ENCODE measurements at regions not wholly inside any gene's neighbourhood (a gene's known extent, or its start where the extent isn't known, plus 50 kb on each side); places are given as distances from the start of the nearest gene placed in this dataset.

DNA sequence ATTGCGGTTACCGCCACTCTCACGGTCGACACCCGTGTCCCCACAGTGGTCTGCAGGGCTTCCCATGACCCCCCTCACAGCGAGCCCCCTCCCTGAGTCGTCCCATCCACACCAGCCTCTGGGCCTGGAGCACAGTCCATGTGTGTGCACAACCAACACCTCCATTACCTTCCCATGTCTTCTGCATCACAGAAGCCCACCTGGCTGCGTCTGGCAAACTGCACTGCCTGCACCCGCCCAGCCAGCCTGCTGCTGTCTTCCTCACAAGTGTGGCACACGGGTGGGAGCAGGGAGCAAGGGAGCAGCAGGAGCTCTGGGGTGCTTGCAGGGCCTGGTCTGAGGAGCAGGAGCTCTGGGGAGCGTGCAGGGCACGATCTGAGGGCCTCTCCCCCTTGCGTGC lies 415.3 kb upstream of the IRX4 start:
- DNase-seq (ENCODE audit: low read depth) = no peak

DNA sequence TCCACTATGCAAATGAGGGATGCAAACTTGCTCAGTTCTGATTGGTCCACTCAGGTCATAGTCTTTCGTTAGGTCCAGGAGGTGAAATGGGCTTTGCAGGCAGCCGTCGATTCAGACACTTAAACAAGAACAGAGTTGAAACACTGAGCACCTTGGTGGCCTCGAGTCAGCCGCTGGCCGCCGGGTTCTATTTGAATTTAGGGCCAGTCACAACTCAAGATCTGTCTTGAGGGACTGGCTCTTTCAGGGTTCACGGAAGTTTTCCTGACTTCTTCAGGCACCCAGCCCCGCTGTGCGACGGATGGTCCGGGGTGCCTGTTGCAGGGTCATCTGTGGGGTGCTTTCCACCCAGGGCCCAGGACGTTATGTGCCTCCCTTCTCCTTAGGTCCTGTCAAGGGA lies 412.8 kb upstream of the IRX4 start:
- no peak for DNase-seq (ENCODE audit: low read depth)

- DNase-seq (ENCODE audit: low read depth) = no peak
Observed at GRCh38 chr5:2293906-2294305, 411.2 kb upstream of the IRX4 start.

- DNase-seq (ENCODE audit: low read depth) = no peak
Observed at GRCh38 chr5:2291146-2291840, 408.6 kb upstream of the IRX4 start.

- DNase-seq (ENCODE audit: low read depth) = no peak
Observed at GRCh38 chr5:2289380-2289779, 406.7 kb upstream of the IRX4 start.

- no peak for DNase-seq (ENCODE audit: low read depth)
Observed at GRCh38 chr5:2288968-2289367, 406.2 kb upstream of the IRX4 start.

DNA sequence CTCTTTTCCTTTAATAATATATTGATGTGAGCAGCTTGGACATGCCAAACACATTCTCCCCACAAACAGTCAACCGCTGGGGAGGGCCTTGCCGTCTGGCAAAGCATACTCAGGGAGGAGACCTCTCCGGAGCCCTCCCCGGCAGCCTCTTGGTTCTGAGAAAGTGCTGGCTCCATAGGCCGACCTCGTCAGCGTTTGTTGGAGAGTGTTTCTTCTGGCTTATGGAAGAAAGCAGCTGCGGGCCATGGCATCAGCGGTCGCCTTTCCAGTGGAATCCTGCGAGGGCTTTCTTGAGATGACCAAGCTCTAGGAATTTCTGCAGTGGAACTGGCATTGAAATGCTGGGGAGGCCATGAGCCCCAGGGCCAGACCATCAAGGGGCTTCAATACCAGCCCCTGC lies 405.7 kb upstream of the IRX4 start:
- DNase-seq (ENCODE audit: low read depth) = no peak

GRCh38 chr5:2286250-2286649 lies 403.5 kb upstream of the IRX4 start:
- no peak for DNase-seq (ENCODE audit: low read depth)

- no peak for DNase-seq (ENCODE audit: low read depth)
Observed at GRCh38 chr5:2284678-2285077, 402.0 kb upstream of the IRX4 start.

DNA sequence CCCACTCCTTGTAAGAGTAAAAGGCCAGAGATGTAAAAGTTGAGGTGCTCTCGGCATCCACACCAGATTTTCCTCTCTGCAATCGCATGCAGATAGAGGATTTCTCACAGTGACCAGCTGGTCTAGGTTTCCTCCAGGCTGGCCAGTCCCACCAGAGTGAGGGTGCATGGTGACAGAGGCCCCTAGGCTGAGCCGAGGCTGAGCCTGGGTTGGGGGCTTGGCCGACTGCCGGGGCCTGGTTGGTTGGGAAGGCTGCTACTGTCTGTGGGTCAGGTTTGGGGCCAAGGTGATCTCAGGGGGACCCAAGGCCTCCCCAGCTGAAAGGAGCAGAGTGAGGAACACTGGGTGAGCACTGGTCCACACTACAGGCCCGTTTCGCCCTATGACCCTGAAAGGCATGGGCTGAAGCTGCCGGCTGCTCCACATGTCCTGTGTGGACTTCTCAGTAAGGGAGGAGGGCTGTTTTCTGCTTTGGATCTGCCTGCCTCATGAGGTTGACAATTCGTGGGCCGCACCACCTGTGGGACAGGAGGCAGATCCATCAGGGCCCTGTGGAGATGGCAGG lies 400.8 kb upstream of the IRX4 start:
- no peak for DNase-seq (ENCODE audit: low read depth)

- no peak for DNase-seq (ENCODE audit: low read depth)
Observed at GRCh38 chr5:2282893-2283292, 400.2 kb upstream of the IRX4 start.

DNA sequence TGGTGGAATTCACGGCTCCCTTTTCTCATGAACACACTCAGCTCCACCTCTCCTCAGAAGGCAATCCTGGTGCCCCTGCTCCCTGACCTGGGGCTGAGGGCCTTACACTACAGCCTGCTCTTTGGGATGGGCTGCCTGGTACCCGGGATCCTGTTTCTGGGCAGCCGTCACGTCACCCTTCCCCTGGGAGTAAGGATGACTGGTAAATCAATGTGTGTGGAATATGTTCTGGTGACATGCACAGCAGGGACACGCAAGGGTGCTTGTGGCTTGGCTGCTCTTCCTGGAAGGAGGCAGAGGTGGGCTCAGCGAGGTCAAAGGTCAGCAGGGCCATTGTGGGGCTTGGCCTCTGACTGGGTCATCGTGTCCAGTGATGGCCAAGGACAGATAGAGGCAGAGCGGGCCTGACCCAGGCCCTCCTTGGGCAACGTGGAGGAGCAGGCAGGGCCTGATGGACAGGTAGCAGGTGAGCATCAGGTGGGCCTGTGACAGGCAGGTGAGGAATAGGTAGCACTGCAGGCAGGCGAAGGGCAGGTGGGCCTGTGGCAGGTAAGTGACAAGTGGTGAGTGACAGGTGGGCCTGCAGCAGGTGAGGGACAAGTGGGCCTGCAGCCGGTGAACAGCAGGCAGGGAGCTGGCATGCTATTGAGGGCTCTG lies 399.4 kb upstream of the IRX4 start:
- no peak for DNase-seq (ENCODE audit: low read depth)

DNA sequence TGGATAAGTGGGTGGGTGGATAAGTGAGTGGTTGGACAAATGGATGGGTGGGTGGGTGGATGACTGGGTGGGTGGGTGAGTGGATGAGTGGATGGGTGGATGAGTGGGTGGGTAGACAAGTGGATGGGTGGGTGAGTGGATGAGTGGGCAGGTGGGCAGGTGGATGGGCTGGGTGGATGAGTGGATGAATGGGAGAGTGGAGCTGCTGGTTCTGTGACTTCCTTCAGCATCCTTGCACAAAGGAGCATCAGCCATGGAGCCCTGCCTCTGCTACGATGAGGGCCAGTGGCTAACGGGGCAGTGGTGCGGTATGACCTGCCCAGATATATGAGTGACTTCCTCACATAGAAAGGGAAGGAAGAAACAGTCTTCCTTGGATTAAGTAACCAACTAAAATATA lies 398.7 kb upstream of the IRX4 start:
- DNase-seq (ENCODE audit: low read depth) = no peak

- DNase-seq (ENCODE audit: low read depth) = no peak
Observed at GRCh38 chr5:2280318-2280717, 397.6 kb upstream of the IRX4 start.

DNA sequence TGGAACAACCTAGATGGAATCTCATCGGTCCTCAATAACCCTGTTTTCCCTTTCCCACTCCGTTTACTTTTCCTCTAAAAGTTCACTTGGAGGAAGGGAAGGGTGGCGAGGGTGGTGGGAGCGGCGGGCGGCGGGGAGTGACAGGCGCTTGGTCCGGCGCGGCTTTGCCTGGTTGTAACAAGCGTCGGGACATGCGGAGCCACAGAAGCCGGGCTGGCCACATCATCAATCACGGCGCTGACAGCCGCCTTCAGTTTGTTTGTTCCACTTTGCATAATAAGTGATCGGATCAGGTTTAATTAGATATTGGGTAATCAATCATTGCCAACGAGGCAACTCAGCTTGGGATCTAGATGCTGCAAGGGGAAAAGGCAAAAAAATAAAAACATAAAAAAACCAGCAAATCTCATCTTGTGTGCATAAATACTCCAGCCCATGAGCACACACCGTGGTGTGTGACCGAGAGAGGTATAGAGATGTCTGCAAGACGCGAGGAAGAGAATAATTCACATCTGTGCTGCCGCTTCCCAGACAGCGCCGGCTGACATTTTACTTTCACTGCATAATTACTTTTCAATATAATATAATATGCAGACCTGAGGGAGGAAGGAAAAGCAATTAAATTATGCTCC lies 396.2 kb upstream of the IRX4 start:
- no peak for DNase-seq (ENCODE audit: low read depth)

GRCh38 chr5:2277886-2278285 lies 395.2 kb upstream of the IRX4 start:
- no peak for DNase-seq (ENCODE audit: low read depth)

GRCh38 chr5:2276101-2276500 lies 393.4 kb upstream of the IRX4 start:
- no peak for DNase-seq (ENCODE audit: low read depth)

- DNase-seq (ENCODE audit: low read depth) = no peak
Observed at GRCh38 chr5:2272755-2273154, 390.0 kb upstream of the IRX4 start.

- DNase-seq (ENCODE audit: low read depth) = no peak
Observed at GRCh38 chr5:2272039-2272438, 389.3 kb upstream of the IRX4 start.

GRCh38 chr5:2271316-2271715 lies 388.6 kb upstream of the IRX4 start:
- no peak for DNase-seq (ENCODE audit: low read depth)

DNA sequence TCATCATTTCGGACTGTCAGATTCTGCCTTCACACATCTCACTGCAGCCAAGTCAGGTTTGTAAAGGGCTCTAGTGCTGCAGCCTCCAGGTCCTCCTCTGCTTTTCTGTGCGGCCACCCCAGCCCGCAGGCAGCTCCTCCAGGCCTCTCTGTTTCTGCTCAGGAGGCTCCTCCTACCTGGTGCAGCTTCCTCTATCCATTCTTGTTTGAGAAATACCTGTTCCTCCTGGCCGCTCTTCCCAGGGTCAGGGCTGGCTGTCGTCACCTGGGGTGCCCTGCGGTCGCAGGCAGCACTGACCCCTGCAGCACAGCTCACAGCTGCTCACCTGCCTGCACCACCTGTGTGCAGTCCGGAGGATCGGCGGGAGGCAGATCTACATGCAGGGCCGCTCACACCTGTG lies 387.7 kb upstream of the IRX4 start:
- no peak for DNase-seq (ENCODE audit: low read depth)

GRCh38 chr5:2269656-2270055 lies 386.9 kb upstream of the IRX4 start:
- no peak for DNase-seq (ENCODE audit: low read depth)

GRCh38 chr5:2267991-2268390 lies 385.3 kb upstream of the IRX4 start:
- DNase-seq (ENCODE audit: low read depth) = no peak
